ENCODE measurements at regions not wholly inside any gene's neighbourhood (a gene's known extent, or its start where the extent isn't known, plus 50 kb on each side); places are given as distances from the start of the nearest gene placed in this dataset.

GRCh38 chr5:126369995-126370731 is 53.0 kb upstream of the GRAMD2B start:
- DNase-seq = no peak
- no peak for ATAC-seq

DNA sequence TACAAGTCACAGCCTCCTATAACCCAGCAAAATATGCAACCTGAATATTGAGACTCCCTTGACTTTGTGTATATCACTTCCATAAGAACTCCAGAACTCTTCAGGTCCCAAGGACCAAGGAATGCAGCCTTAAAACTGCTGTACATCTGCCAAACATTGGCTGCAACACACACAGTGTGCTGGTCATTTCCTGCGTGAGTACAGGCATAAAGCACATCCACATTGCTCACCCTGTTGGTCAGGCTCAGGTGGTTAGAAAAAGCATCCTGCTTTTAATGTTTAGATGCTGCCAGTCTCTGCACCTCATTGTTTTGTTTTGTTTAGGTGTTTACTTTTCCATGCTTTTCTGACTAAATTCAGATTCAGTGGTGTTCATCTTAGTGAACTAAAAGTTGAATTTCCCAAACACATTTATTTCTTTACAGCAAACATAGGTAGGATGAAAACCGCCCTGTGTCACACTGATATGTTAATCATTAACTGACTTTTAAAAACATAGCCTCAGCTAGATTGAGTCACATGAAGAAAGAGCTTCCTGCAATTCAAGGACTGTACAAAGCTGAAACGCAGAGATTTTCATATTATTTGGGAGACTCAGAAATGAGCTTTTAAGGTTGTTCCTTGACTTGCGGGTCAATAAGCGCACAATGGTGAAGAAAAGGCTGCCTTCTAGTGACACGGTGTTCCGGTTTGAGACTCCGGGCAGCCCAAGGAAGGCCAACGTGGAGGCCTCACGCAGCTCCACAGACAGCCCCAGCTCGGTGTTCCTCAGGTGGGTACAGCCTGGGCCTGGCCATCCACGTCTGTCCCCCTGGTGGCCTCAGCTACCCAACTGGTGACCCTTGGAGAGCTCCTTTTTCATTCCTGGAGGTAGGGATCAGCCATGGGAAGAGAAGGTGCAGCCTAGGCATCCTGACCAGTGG is 52.2 kb upstream of the GRAMD2B start:
- no peak for ATAC-seq

GRCh38 chr5:126373375-126374108 is 49.7 kb upstream of the GRAMD2B start:
- no peak for DNase-seq
- peak; percentile 75 for ATAC-seq

More for the DNA sequence above, 52.2 kb upstream of the GRAMD2B start:
- no peak for DNase-seq

All from stimulated activated naive CD8-positive, alpha-beta T cell treated with anti-CD3 and anti-CD28 coated beads, Interleukin-15, Interleukin-2, amounts not matched to agents 100 U/mL and 50 U/mL, for 24 hours (primary cell).